ENCODE measurements at regions not wholly inside any gene's neighbourhood (a gene's known extent, or its start where the extent isn't known, plus 50 kb on each side); places are given as distances from the start of the nearest gene placed in this dataset.

DNA sequence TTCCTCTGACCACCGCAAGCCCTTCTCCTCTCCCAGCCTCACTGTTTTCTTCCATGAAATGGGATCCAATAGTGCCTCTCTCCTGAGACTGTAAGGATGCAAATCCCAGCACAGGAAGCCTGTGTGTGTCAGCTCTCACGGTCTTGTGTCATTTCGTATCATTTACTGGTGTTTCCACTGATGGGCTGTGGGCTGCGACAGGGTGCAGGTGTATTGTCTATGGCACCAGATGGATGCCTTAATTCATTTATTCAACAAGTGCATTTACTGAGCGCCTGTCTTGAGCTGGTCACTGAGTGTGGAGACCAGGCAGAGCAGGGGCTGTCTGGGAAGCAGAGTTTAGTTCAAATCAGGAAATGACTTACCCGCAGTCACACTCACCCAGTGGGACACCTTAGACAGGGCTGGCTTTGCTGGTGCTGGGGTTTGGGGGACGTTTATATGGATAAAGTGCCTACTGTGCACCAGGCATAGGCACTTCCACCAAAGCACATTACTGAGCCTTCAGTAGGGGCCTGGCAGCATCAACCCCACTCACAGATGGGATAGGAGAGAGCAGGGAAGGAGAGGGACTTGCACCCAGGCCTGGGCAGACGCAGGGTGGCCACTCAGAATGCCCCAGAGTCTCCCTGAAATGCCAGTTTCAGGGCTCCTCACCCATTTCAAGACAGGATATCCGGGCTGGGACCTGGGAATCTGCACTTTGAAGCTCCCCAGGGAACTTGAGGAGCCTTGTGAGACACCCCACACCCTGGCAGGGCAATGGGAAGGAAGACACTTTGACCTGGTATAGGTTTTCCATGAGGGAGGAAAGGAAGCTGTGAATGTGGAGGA is 398.9 kb downstream of the MATN1 start:
- no peak for TF ChIP-seq POLR2A (IDR thresholded peaks at IDR 0.05; ENCODE audit: low read depth, low read length)
- TF ChIP-seq TAF1 (IDR thresholded peaks at IDR 0.05; ENCODE audit: borderline replicate concordance, low read depth, low read length), result no peak
- no peak for TF ChIP-seq POLR2AphosphoS5 (IDR thresholded peaks at IDR 0.05; ENCODE audit: low read depth, low read length)
